ENCODE measurements at regions not wholly inside any gene's neighbourhood (a gene's known extent, or its start where the extent isn't known, plus 50 kb on each side); places are given as distances from the start of the nearest gene placed in this dataset.
A peak's percentile ranks its signal among the peaks of the same experiment; 100 is the strongest.

DNA sequence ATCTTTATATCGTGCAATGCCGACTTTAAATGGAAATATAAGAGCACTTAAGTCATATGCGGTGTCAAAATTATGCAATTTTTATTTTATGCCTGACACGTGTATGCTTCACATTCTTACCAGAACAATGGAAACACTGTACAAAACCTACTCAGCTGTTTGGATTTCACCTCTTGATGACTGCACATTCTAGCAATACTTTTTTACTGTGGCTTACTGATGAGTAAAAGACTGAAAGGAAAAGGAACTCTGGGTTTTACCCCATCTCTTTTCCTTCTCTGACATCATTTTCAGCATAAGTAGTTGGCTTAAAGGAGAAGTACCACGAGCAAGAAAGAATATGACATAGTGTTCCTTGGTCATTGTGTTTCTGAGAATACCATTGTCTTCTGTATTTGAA is 142.8 kb downstream of the POLR2M start:
- no peaks in the 10 kb centered on the region for H3K36me3 ChIP-seq
- intact Hi-C loops (cut with DNase I) = no loop called here
- no peak overlapping the region for H3K27ac ChIP-seq
- ATAC-seq = no peak
- no peaks in the 10 kb centered on the region for H3K4me1 ChIP-seq
- TF ChIP-seq, protein P1, sequence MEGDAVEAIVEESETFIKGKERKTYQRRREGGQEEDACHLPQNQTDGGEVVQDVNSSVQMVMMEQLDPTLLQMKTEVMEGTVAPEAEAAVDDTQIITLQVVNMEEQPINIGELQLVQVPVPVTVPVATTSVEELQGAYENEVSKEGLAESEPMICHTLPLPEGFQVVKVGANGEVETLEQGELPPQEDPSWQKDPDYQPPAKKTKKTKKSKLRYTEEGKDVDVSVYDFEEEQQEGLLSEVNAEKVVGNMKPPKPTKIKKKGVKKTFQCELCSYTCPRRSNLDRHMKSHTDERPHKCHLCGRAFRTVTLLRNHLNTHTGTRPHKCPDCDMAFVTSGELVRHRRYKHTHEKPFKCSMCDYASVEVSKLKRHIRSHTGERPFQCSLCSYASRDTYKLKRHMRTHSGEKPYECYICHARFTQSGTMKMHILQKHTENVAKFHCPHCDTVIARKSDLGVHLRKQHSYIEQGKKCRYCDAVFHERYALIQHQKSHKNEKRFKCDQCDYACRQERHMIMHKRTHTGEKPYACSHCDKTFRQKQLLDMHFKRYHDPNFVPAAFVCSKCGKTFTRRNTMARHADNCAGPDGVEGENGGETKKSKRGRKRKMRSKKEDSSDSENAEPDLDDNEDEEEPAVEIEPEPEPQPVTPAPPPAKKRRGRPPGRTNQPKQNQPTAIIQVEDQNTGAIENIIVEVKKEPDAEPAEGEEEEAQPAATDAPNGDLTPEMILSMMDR (IDR thresholded peaks at IDR 0.05) = no peak
- H3K27me3 ChIP-seq = no peaks in the 10 kb centered on the region
- no peak for DNase-seq
- H3K9me3 ChIP-seq = no peaks in the 10 kb centered on the region
- no peak overlapping the region for H3K4me3 ChIP-seq

DNA sequence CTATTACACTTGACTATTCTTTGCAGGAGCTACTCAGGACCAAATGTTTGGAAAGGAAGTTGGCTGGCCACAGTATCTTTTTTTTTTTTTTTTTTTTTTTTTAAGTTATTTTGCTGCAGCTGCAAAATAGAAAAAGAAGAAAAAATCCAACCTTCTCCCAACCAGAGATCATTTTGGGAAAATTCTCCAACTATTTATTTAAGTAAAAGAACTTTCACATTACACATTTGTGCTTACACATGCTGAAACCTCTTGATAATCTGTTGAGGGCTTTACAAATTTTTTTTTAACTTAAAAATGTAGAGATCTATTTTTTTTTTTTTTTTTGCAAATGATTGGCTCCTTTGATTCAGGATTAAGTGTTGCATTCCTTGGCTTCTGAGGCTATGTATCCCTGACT is 148.0 kb downstream of the POLR2M start:
- H3K4me3 ChIP-seq = no peak overlapping the region
- intact Hi-C loops (cut with DNase I) = no loop called here
- TF ChIP-seq, protein P1 (IDR thresholded peaks at IDR 0.05) = no peak
- no peaks in the 10 kb centered on the region for H3K9me3 ChIP-seq
- ATAC-seq = no peak
- H3K36me3 ChIP-seq = no peaks in the 10 kb centered on the region
- no peak overlapping the region for H3K27ac ChIP-seq
- H3K4me1 ChIP-seq = no peaks in the 10 kb centered on the region
- H3K27me3 ChIP-seq = no peaks in the 10 kb centered on the region
- no peak for DNase-seq

DNA sequence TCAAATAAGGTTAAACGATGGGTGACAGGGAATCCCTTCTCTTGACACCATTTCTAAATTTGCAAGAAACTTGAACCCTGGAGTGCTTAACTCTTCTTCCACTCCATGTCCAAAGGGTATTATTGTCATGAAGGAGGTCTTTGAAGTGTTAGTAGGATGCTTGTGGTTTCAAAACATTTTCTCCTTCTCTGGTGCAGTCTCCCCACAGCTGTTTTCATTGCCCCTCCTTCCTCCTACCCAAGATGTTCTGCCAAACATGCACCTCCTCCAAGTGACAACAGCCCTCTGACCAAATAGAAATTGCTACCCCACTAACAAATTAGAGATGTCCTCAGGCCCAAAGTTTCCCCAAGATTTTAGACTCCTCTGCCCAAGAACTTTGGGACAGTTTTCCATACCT is 151.4 kb downstream of the POLR2M start:
- TF ChIP-seq, protein P1 (IDR thresholded peaks at IDR 0.05) = no peak
- Histone ChIP-seq H3K27ac (no peak overlapping the region), H3K27me3 (no peaks in the 10 kb centered on the region), H3K9me3 (no peaks in the 10 kb centered on the region), H3K4me1 (no peaks in the 10 kb centered on the region), H3K4me3 (no peak overlapping the region), H3K36me3 (no peaks in the 10 kb centered on the region)
- DNase-seq = no peak
- ATAC-seq = no peak
- intact Hi-C loops (cut with DNase I) = no loop called here

DNA sequence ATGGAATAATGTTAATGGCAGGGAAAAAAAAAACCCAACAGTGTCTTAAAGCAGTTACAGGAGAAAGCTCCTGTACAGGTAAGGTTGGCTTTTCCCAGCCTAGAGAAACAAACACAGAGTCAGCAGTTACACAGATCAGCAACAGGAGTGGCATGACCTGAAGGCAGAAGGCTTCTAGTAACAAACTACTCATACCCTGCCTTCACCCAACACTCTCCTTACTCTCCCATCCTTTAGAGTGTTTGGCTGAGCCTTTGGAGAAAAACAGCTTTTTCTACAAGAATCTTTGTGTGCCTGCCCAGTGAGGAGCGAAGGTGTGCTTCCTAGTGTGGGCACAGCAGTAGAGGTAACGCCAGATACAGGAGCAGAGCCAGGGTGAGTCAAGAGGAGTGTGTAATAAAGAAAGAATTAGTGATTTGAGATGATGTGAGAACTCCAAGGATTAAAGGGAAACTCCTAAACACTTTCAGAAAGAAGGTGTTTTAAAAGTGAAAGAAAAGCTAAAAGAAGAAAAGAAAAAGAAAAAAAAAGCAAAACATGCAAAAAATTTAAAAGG is 152.7 kb downstream of the POLR2M start:
- no peak for ATAC-seq
- Histone ChIP-seq H3K4me1 (no peaks in the 10 kb centered on the region), H3K4me3 (no peak overlapping the region), H3K27ac (no peak overlapping the region), H3K27me3 (no peaks in the 10 kb centered on the region), H3K36me3 (no peaks in the 10 kb centered on the region), H3K9me3 (no peaks in the 10 kb centered on the region)
- no peak for DNase-seq
- intact Hi-C loops (cut with DNase I) = no loop called here
- TF ChIP-seq, protein P1 (IDR thresholded peaks at IDR 0.05) = no peak

DNA sequence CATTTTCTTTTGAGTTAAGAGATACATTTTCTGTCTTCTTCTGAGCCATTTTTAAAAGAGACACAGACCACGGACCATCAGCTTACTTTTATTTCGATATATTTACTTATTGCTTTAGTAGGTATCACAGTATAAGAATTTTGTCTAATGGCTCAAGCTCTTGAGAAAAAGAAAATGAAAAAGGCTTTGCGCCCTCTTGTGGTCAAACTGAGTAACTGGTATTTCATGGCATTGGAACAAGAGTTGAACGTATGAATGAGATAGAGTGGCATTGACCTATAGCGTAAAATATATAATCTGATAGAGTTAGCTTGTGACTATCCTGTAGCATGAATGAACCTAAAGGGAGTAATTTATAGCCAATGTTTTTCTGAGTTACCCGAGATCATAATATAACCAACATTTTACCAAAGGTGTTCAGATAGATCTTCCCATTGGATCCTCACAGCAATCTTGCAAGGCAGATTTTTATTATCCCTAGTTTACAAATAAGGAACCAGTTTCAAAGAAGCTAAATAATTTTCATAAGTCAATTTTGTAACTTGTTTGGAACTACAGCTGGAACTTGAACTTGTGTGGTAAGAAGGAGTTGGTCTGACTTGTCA is 154.6 kb downstream of the POLR2M start:
- intact Hi-C loops (cut with DNase I) = loop anchor here (5.0 kb wide), 1 partner anchor 109 kb away; no protein-coding TSS in a partner anchor
- Histone ChIP-seq H3K4me3 (no peak overlapping the region), H3K27ac (no peak overlapping the region), H3K36me3 (no peaks in the 10 kb centered on the region), H3K27me3 (no peaks in the 10 kb centered on the region), H3K4me1 (no peaks in the 10 kb centered on the region), H3K9me3 (no peaks in the 10 kb centered on the region)
- ATAC-seq (peak; percentile 74), DNase-seq (no peak)
- TF ChIP-seq, protein P1 (IDR thresholded peaks at IDR 0.05) = peak; percentile 90
